Activated gamma-delta T cell treated with anti-CD3 and anti-CD28 coated beads, Interleukin-2, amount 50 U/mL, for 16 hours (primary cell): ENCODE measurements at regions not wholly inside any gene's neighbourhood (a gene's known extent, or its start where the extent isn't known, plus 50 kb on each side); places are given as distances from the start of the nearest gene placed in this dataset.
"Not testable (repeated sequence)": the region's sequence is repeated elsewhere in the genome, so short reads cannot be mapped to it uniquely, and the experiment has no call there.

Experiments used
- DNase-seq: peaks from one replicate; pipeline ENCODE4 v3.0.0-alpha.2; 2020; ENCODE audit warnings: low read depth

DNA sequence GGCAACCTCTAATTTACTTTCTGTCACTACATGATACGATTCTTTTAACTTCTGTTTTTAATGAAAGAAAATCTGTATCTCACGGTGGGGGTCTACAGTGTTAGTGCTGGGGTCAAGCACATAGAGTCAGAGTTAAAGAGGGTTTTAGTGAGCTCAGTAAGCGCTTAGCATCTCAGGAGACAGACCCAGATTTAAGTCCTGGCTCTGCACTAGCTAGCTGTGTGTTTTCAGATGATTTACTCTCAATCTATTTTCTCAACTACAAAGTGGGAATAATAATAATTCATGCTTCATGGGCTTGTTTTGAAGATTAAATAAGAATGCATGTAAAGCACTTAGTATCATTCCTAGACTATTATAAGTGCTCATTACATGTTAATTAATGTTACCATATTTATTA, 63.4 kb upstream of the KBTBD8 start:
- DNase-seq = no peak

DNA sequence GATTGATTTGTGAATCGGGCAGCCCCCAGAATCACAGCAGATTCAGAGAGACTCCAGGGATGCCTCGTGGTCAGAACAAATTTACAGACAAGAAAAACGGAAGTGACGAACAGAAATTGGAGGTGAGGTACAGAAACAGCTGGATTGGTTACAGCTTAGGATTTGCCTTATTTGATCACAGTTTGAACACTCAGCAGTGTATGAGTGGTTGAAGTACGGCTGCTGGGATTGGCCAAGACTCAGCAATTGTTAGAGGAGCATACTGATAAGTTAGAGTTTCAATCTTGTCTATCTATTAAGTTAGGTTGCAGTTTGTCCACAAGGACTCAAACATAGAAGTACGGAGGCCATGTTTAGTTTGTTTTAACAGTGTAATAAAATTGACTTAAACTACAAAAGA, 61.1 kb upstream of the KBTBD8 start:
- DNase-seq = not testable (repeated sequence)

DNA sequence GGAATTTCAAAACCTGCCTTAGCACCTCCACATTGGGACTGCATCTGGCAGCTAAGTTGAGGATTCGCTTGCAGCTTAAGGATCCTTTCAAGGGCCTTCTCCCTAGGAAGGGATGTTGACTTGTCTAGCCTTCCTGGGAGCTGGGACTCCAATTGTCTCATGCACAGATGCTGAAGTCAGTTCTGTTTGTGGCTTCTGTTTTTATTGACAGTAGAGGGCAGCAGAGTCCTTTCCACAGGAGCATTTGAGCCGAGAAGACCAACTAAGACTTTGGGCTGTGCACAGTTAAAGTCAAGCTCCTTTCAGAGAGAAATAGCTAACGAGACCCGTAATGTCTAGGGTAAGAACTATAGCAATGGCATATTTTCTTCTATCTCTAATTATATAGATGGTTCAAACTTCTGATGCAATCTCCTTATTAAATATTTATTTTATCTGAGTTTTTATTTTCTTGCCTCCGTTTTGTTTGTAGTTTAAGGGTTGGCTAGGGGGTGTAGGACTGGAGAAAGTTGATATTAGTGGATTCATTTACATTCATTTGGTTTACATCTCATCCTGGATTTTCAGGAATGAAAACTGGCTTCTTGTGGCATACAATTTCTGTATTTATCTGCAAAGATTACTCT, 59.7 kb upstream of the KBTBD8 start:
- no peak for DNase-seq

DNA sequence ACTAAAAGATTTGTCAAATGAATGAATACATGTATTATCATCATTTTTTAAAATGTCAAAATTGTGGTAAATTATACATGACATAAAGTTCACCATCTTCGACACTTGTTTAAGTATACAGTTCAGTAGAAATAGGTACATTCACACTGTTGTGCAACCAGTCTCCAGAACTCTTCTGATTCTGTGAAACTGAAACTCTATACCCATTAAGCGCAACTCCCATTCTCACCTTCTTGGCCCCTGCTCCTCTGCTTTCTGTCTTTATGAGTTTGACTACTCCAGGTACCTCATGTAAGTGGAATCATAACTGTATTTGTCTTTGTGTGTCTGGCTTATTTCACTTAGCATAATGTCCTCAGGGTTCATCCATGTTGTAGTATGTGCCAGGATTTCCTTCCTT, 50.1 kb upstream of the KBTBD8 start:
- DNase-seq = no peak
